Naive thymus-derived CD8-positive, alpha-beta T cell (primary cell): ENCODE measurements at regions not wholly inside any gene's neighbourhood (a gene's known extent, or its start where the extent isn't known, plus 50 kb on each side); places are given as distances from the start of the nearest gene placed in this dataset.

ENCODE experiments used
- ATAC-seq, 2 donors: fragments of 150-1000 bp; cut with Tn5 transposase in 1 of 2; sonication (Bioruptor Pico), chemical (Tn5 transposase) in 1 of 2; 1 replicate in 1 of 2; 2 replicates in 1 of 2; pipeline ENCODE4 v1.10.0; 2021; ENCODE audit warnings: mild to moderate bottlenecking in 2 of 2, moderate library complexity in 2 of 2
- POLR2A ChIA-PET: fragments of 350-600 bp; sonication (Branson Sonifier 250); formaldehyde crosslinking; loops from one replicate; lab custom pipeline; 2021; ENCODE audit warnings: antibody characterized with exemption; lab: Charles Lee
- DNase-seq, 10 donors: peaks; one replicate each; pipeline versions ENCODE4 v3.0.0 to v3.0.0-alpha.2; 2020 to 2022
- H3K27ac Mint-ChIP-seq, 10 donors: one replicate each; pipeline ENCODE4 v1.8.0; 2020 to 2022; ENCODE audit warnings: mild to moderate bottlenecking in 10 of 10, mixed read lengths in 10 of 10, moderate library complexity in 4 of 10, inconsistent platforms in 1 of 10
- H3K27me3 Mint-ChIP-seq, 5 donors: one replicate each; pipeline ENCODE4 v1.8.0; 2021 to 2022; ENCODE audit warnings: mixed read lengths in 5 of 5
- H3K36me3 Mint-ChIP-seq, 3 donors: one replicate each; pipeline ENCODE4 v1.8.0; 2020 to 2022; ENCODE audit warnings: mixed read lengths in 3 of 3, mild to moderate bottlenecking in 2 of 3, inconsistent platforms in 1 of 3
- H3K4me1 Mint-ChIP-seq, 4 donors: one replicate each; pipeline ENCODE4 v1.8.0; 2021 to 2022; ENCODE audit warnings: mixed read lengths in 4 of 4
- H3K4me3 Mint-ChIP-seq, 10 donors: one replicate each; pipeline ENCODE4 v1.8.0; 2020 to 2022; ENCODE audit warnings: mild to moderate bottlenecking in 10 of 10, mixed read lengths in 10 of 10, moderate library complexity in 6 of 10, inconsistent platforms in 1 of 10
- H3K9me3 Mint-ChIP-seq, 9 donors: one replicate each; pipeline ENCODE4 v1.8.0; 2020 to 2022; ENCODE audit warnings: mixed read lengths in 9 of 9, mild to moderate bottlenecking in 3 of 9, inconsistent platforms in 1 of 9, moderate library complexity in 1 of 9

- no peak overlapping the region for H3K4me3 Mint-ChIP-seq
- DNase-seq (no peak), ATAC-seq (no peak)
- peaks cover 0 to 2% (median 0%) of the 10 kb centered on the region in 3 donors for H3K36me3 Mint-ChIP-seq
- peak overlapping the region in 1 of 10 donors; percentile 29 for H3K27ac Mint-ChIP-seq
- H3K9me3 Mint-ChIP-seq = no peaks in the 10 kb centered on the region
- POLR2A ChIA-PET = no interaction called here
- peaks cover 4 to 16% (median 12%) of the 10 kb centered on the region in 4 donors for H3K4me1 Mint-ChIP-seq
- peaks cover 38 to 58% (median 55%) of the 10 kb centered on the region in 5 donors for H3K27me3 Mint-ChIP-seq
These were observed 69.2 kb downstream of the ISG20 start for GRCh38 chr15:88707771-88708654.

GRCh38 chr15:88708655-88709054 lies 69.8 kb downstream of the ISG20 start:
- Mint-ChIP-seq H3K9me3 (no peaks in the 10 kb centered on the region), H3K4me3 (no peak overlapping the region), H3K27ac (no peak overlapping the region), H3K27me3 (peaks cover 42 to 59% (median 57%) of the 10 kb centered on the region in 5 donors), H3K36me3 (peaks cover 0 to 2% (median 0%) of the 10 kb centered on the region in 3 donors), H3K4me1 (peaks cover 4 to 16% (median 12%) of the 10 kb centered on the region in 4 donors)
- POLR2A ChIA-PET = no interaction called here
- no peak for ATAC-seq
- no peak for DNase-seq

DNA sequence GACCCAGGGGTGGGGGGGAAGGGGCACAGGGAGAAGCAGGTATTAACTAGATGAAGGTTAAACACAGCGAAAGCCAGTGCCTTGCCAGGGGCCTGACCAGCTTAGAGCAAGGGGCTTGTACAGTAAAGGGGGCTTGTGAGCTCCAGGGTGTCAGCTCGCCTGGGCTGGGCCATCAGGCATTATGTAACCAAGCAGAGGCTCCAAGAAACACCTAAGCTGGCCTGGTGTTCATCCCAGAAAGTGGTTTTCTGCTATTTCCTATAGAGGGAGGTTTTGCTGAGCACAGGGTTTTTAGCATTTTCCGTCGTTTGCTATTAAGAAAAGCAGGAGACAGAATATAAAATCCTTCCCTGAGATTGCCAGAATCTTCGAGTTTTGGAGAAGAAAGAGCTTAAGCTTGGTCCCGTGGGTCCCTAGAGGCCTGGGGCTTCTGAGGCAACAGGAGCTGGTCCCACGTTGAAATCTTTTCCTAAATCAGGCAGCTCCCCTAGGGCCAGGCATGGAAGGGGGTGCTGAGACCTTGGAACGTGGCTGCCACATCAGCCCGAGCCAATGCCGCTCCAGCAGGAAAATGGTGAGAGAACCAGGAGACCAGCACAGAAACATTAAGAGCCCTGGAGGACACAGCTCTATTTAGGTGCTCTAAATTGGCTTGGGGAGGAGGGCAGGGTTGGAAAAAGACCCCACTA lies 71.4 kb downstream of the ISG20 start:
- Mint-ChIP-seq H3K27ac (no peak overlapping the region), H3K4me1 (peaks cover 4 to 9% (median 8%) of the 10 kb centered on the region in 4 donors), H3K4me3 (no peak overlapping the region), H3K27me3 (peaks cover 38 to 58% (median 47%) of the 10 kb centered on the region in 5 donors), H3K9me3 (no peaks in the 10 kb centered on the region), H3K36me3 (peaks cover 0 to 2% (median 0%) of the 10 kb centered on the region in 3 donors)
- POLR2A ChIA-PET = no interaction called here
- ATAC-seq (no peak), DNase-seq (no peak)

DNA sequence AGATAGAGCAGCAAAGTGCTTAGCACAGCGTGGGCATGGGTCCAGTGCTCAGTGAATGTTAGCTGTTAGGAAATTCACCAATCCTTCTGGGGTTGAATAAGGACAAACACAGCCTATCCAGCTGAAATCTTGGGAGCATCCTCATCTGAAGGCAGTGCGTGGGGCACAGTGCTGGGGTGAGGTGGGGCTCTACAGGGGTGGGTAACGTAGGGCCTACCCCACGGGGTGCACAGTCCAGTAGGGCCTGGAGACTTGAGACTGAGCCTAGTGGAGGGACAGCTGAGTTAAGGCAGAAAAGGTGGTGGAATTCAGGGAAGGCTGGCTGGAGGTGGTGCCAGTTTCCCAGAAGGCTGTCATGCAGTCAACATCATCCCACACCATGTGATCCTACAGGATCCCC lies 73.0 kb downstream of the ISG20 start:
- peaks cover 31 to 50% (median 36%) of the 10 kb centered on the region in 5 donors for H3K27me3 Mint-ChIP-seq
- H3K9me3 Mint-ChIP-seq = no peaks in the 10 kb centered on the region
- peak overlapping the region in 1 of 10 donors; percentile 3 for H3K27ac Mint-ChIP-seq
- peaks cover 0 to 2% (median 0%) of the 10 kb centered on the region in 4 donors for H3K4me1 Mint-ChIP-seq
- POLR2A ChIA-PET = no interaction called here
- DNase-seq = no peak
- H3K4me3 Mint-ChIP-seq = no peak overlapping the region
- H3K36me3 Mint-ChIP-seq = peaks cover 0 to 2% (median 0%) of the 10 kb centered on the region in 3 donors
- ATAC-seq = no peak

- Mint-ChIP-seq H3K36me3 (peaks cover 0 to 2% (median 0%) of the 10 kb centered on the region in 3 donors), H3K4me3 (no peak overlapping the region), H3K27ac (peak overlapping the region in 1 of 10 donors; percentile 27), H3K27me3 (peaks cover 11 to 34% (median 23%) of the 10 kb centered on the region in 5 donors), H3K4me1 (peaks cover 0 to 3% (median under 1%) of the 10 kb centered on the region in 4 donors), H3K9me3 (no peaks in the 10 kb centered on the region)
- ATAC-seq (no peak), DNase-seq (no peak)
- POLR2A ChIA-PET = no interaction called here
These were observed 76.1 kb downstream of the ISG20 start for GRCh38 chr15:88714782-88715372.

GRCh38 chr15:88716543-88717381 lies 77.9 kb downstream of the ISG20 start:
- ATAC-seq (no peak), DNase-seq (no peak)
- H3K9me3 Mint-ChIP-seq = no peaks in the 10 kb centered on the region
- POLR2A ChIA-PET = no interaction called here
- peaks cover 0 to 9% (median under 1%) of the 10 kb centered on the region in 4 donors for H3K4me1 Mint-ChIP-seq
- H3K27me3 Mint-ChIP-seq = peaks cover 7 to 26% (median 14%) of the 10 kb centered on the region in 5 donors
- peak overlapping the region in 1 of 10 donors; percentile 29 for H3K4me3 Mint-ChIP-seq
- H3K27ac Mint-ChIP-seq = no peak overlapping the region
- H3K36me3 Mint-ChIP-seq = no peaks in the 10 kb centered on the region

GRCh38 chr15:88717382-88718031 lies 78.7 kb downstream of the ISG20 start:
- Mint-ChIP-seq H3K9me3 (no peaks in the 10 kb centered on the region), H3K36me3 (no peaks in the 10 kb centered on the region), H3K4me3 (peak overlapping the region in 1 of 10 donors; percentile 51), H3K27ac (peak overlapping the region in 1 of 10 donors; percentile 31), H3K4me1 (peaks cover 0 to 9% (median under 1%) of the 10 kb centered on the region in 4 donors), H3K27me3 (peaks cover 7 to 22% (median 11%) of the 10 kb centered on the region in 5 donors)
- ATAC-seq (no peak), DNase-seq (no peak)
- POLR2A ChIA-PET = no interaction called here

GRCh38 chr15:88718731-88719130 lies 79.9 kb downstream of the ISG20 start:
- ATAC-seq (no peak), DNase-seq (no peak)
- H3K27ac Mint-ChIP-seq = peak overlapping the region in 2 of 10 donors; percentile 9 to 72
- H3K4me3 Mint-ChIP-seq = no peak overlapping the region
- H3K9me3 Mint-ChIP-seq = peaks cover 0 to 9% (median 0%) of the 10 kb centered on the region in 9 donors
- peaks cover 0 to 9% (median under 1%) of the 10 kb centered on the region in 4 donors for H3K4me1 Mint-ChIP-seq
- POLR2A ChIA-PET = no interaction called here
- H3K27me3 Mint-ChIP-seq = peaks cover 3 to 21% (median 12%) of the 10 kb centered on the region in 5 donors
- H3K36me3 Mint-ChIP-seq = peaks cover 0 to 9% (median 0%) of the 10 kb centered on the region in 3 donors

DNA sequence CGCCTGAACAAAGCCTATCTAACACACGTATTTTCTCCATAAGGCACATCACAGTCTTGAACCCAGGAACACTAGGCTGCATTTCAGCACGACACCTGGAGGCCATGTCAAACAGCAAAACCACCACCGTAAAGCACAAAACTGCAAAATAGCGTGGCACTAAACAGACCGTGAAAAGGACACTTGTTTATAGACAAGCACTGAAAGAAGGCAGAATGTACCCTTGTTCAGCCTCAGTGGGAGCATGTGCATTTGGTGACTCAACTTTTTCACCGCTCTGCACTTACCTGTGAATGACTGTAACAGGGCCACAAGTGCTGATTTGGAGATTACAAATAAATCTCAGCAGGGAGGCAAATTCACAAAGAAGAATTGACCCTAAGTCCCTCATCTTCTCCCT lies 80.8 kb downstream of the ISG20 start:
- Mint-ChIP-seq H3K4me1 (peaks cover 0 to 9% (median under 1%) of the 10 kb centered on the region in 4 donors), H3K27ac (no peak overlapping the region), H3K4me3 (no peak overlapping the region), H3K36me3 (peaks cover 0 to 9% (median 3%) of the 10 kb centered on the region in 3 donors), H3K27me3 (peaks cover 3 to 21% (median 12%) of the 10 kb centered on the region in 5 donors), H3K9me3 (peaks cover 0 to 9% (median 0%) of the 10 kb centered on the region in 9 donors)
- DNase-seq (no peak), ATAC-seq (no peak)
- POLR2A ChIA-PET = no interaction called here

- no peak overlapping the region for H3K4me3 Mint-ChIP-seq
- peaks cover 0 to 9% (median 3%) of the 10 kb centered on the region in 3 donors for H3K36me3 Mint-ChIP-seq
- H3K9me3 Mint-ChIP-seq = peaks cover 0 to 11% (median 0%) of the 10 kb centered on the region in 9 donors
- DNase-seq (peak in 1 of 10 donors; percentile 31), ATAC-seq (no peak)
- POLR2A ChIA-PET = no interaction called here
- no peak overlapping the region for H3K27ac Mint-ChIP-seq
- H3K27me3 Mint-ChIP-seq = peaks cover 0 to 25% (median 3%) of the 10 kb centered on the region in 5 donors
- H3K4me1 Mint-ChIP-seq = peaks cover 0 to 20% (median 0%) of the 10 kb centered on the region in 4 donors
These were observed 77.7 kb upstream of the ACAN start for GRCh38 chr15:88725305-88726210.
